Adrenal gland (tissue), 9 donors: ENCODE measurements at regions not wholly inside any gene's neighbourhood (a gene's known extent, or its start where the extent isn't known, plus 50 kb on each side); places are given as distances from the start of the nearest gene placed in this dataset.

ENCODE experiments used
- DNase-seq, 7 donors: peaks; one replicate each; pipeline ENCODE4 v3.0.0-alpha.2; 2019 to 2020
- H3K27ac ChIP-seq, 5 donors: fragments of 200-600 bp; sonication (generic) in 4 of 5; 1 replicate in 3 of 5; 2 replicates in 2 of 5; pipeline versions ENCODE4 v1.5.1 to v1.8.0; 2016 to 2020; ENCODE audit warnings: mild to moderate bottlenecking in 1 of 5
- H3K27me3 ChIP-seq: fragments of 200-600 bp; 2 replicates; pipeline ENCODE4 v1.8.0; 2021
- H3K36me3 ChIP-seq, 2 donors: fragments of 200-600 bp; replicated peaks in 1 of 2; 1 replicate in 1 of 2; 2 replicates in 1 of 2; pipeline versions ENCODE4 v1.5.1 to v1.8.0; 2018 to 2022
- H3K4me1 ChIP-seq, 2 donors: fragments of 200-600 bp; replicated peaks in 1 of 2; 1 replicate in 1 of 2; 2 replicates in 1 of 2; pipeline versions ENCODE4 v1.5.1 to v1.8.0; 2018 to 2021
- H3K4me3 ChIP-seq, 4 donors: fragments of 200-600 bp; sonication (generic) in 3 of 4; one replicate each; pipeline ENCODE4 v1.5.1; 2016 to 2018
- H3K9me3 ChIP-seq, 3 donors: fragments of 200-600 bp; sonication (generic) in 1 of 3; replicated peaks in 1 of 3; 1 replicate in 2 of 3; 2 replicates in 1 of 3; pipeline versions ENCODE4 v1.5.1 to v1.8.0; 2016 to 2021
- POLR2A ChIP-seq, 2 donors: fragments of 450-650 bp; IDR thresholded peaks; one replicate each; pipeline ENCODE4 v1.6.1; 2017; ENCODE audit warnings: antibody characterized with exemption in 2 of 2, mild to moderate bottlenecking in 2 of 2, moderate library complexity in 1 of 2
- WGBS, 4 donors: extraction: QIAGEN DNeasy Blood & Tissue Kit in 2 of 4; methylation state at CpG; one replicate each; pipeline versions ENCODE4 v1.1.5 to v1.1.7; 2013 to 2017; 5-methylcytosine and 5-hydroxymethylcytosine counted together
- intact Hi-C, 2 donors: fragments of 100-400 bp; cut with DNase I; formaldehyde crosslinking; loops; one replicate each; pipeline versions ENCODE4 v1.14.1 to v1.15.0; 2022 to 2023
- TF ChIP-seq, protein P1 (sequence below), 6 experiments: fragments of 450-650 bp in 4 of 6; fragments of 200-600 bp in 2 of 6; sonication (generic) in 1 of 6; IDR thresholded peaks; 1 replicate in 5 of 6; 2 replicates in 1 of 6; pipeline versions ENCODE4 v1.5.1 to v1.8.0; 2016 to 2021; ENCODE audit warnings: antibody characterized with exemption in 6 of 6, mild to moderate bottlenecking in 2 of 6, moderate library complexity in 1 of 6
- donor health status: healthy with polysubstance abuse.
- donor health status: Bipolar disorder and iron deficiency.
- donor health status: DM: yes; HTN: yes; CAD: no.
- donor health status: DM: no; HTN: no; CAD: no.
- donor health status: DM: no; HTN: no; CAD: no.

- Histone ChIP-seq H3K4me1 (no peaks in the 10 kb centered on the region), H3K27ac (no peak overlapping the region), H3K36me3 (no peaks in the 10 kb centered on the region), H3K9me3 (no peaks in the 10 kb centered on the region), H3K4me3 (no peak overlapping the region), H3K27me3 (no peaks in the 10 kb centered on the region)
- DNase-seq, result no peak
- TF ChIP-seq, protein P1, sequence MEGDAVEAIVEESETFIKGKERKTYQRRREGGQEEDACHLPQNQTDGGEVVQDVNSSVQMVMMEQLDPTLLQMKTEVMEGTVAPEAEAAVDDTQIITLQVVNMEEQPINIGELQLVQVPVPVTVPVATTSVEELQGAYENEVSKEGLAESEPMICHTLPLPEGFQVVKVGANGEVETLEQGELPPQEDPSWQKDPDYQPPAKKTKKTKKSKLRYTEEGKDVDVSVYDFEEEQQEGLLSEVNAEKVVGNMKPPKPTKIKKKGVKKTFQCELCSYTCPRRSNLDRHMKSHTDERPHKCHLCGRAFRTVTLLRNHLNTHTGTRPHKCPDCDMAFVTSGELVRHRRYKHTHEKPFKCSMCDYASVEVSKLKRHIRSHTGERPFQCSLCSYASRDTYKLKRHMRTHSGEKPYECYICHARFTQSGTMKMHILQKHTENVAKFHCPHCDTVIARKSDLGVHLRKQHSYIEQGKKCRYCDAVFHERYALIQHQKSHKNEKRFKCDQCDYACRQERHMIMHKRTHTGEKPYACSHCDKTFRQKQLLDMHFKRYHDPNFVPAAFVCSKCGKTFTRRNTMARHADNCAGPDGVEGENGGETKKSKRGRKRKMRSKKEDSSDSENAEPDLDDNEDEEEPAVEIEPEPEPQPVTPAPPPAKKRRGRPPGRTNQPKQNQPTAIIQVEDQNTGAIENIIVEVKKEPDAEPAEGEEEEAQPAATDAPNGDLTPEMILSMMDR (IDR thresholded peaks at IDR 0.05), result no peak
- TF ChIP-seq POLR2A (IDR thresholded peaks at IDR 0.05), result no peak
- intact Hi-C loops, result no loop called here
Observed at GRCh38 chrX:116289592-116289991, 119.0 kb downstream of the AGTR2 start.

GRCh38 chrX:116290359-116290758 is 119.8 kb downstream of the AGTR2 start:
- no peaks in the 10 kb centered on the region for H3K9me3 ChIP-seq
- WGBS, 4 donors, result 33 to 45% (median 40%) methylated on average over 1 of the region's 1 CpG
- intact Hi-C loops, result no loop called here
- TF ChIP-seq, protein P1 (IDR thresholded peaks at IDR 0.05), result no peak
- no peak for TF ChIP-seq POLR2A (IDR thresholded peaks at IDR 0.05)
- no peak for DNase-seq
- H3K4me1 ChIP-seq, result no peaks in the 10 kb centered on the region
- H3K27ac ChIP-seq, result no peak overlapping the region
- no peaks in the 10 kb centered on the region for H3K27me3 ChIP-seq
- no peaks in the 10 kb centered on the region for H3K36me3 ChIP-seq
- H3K4me3 ChIP-seq, result no peak overlapping the region

- Histone ChIP-seq H3K27ac (no peak overlapping the region), H3K4me1 (no peaks in the 10 kb centered on the region), H3K9me3 (no peaks in the 10 kb centered on the region), H3K36me3 (no peaks in the 10 kb centered on the region), H3K27me3 (no peaks in the 10 kb centered on the region), H3K4me3 (no peak overlapping the region)
- intact Hi-C loops, result no loop called here
- DNase-seq, result no peak
- WGBS, 4 donors, result 78 to 93% (median 84%) methylated on average over 3 to 4 of the region's 4 CpGs
- no peak for TF ChIP-seq POLR2A (IDR thresholded peaks at IDR 0.05)
- TF ChIP-seq, protein P1 (IDR thresholded peaks at IDR 0.05), result no peak
Observed at GRCh38 chrX:116292183-116292582, 121.6 kb downstream of the AGTR2 start.

GRCh38 chrX:116298956-116299355 is 128.4 kb downstream of the AGTR2 start:
- no peaks in the 10 kb centered on the region for H3K4me1 ChIP-seq
- no peaks in the 10 kb centered on the region for H3K27me3 ChIP-seq
- no peak for DNase-seq
- no peak overlapping the region for H3K4me3 ChIP-seq
- WGBS, 4 donors, result 61 to 75% (median 66%) methylated on average over 3 of the region's 3 CpGs
- H3K27ac ChIP-seq, result no peak overlapping the region
- no peaks in the 10 kb centered on the region for H3K9me3 ChIP-seq
- TF ChIP-seq, protein P1 (IDR thresholded peaks at IDR 0.05), result no peak
- no peak for TF ChIP-seq POLR2A (IDR thresholded peaks at IDR 0.05)
- H3K36me3 ChIP-seq, result no peaks in the 10 kb centered on the region
- intact Hi-C loops, result no loop called here
